WI38 (cell line): ENCODE measurements at regions not wholly inside any gene's neighbourhood (a gene's known extent, or its start where the extent isn't known, plus 50 kb on each side); places are given as distances from the start of the nearest gene placed in this dataset.

ENCODE experiments used
- H3K4me3 ChIP-seq: 2 replicates; pipeline ENCODE4 v1.5.1; 2011; ENCODE audit warnings: low read depth, mild to moderate bottlenecking, control low read depth, low read length
- TF ChIP-seq, protein P1 (sequence below): IDR thresholded peaks from 2 replicates; pipeline ENCODE4 v1.5.1; 2012; ENCODE audit warnings: low read depth, mild to moderate bottlenecking, control low read depth, low read length

- TF ChIP-seq, protein P1, sequence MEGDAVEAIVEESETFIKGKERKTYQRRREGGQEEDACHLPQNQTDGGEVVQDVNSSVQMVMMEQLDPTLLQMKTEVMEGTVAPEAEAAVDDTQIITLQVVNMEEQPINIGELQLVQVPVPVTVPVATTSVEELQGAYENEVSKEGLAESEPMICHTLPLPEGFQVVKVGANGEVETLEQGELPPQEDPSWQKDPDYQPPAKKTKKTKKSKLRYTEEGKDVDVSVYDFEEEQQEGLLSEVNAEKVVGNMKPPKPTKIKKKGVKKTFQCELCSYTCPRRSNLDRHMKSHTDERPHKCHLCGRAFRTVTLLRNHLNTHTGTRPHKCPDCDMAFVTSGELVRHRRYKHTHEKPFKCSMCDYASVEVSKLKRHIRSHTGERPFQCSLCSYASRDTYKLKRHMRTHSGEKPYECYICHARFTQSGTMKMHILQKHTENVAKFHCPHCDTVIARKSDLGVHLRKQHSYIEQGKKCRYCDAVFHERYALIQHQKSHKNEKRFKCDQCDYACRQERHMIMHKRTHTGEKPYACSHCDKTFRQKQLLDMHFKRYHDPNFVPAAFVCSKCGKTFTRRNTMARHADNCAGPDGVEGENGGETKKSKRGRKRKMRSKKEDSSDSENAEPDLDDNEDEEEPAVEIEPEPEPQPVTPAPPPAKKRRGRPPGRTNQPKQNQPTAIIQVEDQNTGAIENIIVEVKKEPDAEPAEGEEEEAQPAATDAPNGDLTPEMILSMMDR: peak; percentile 41; the same call in 1 of the 2 replicates
- H3K4me3 ChIP-seq: no peak overlapping the region
Measured at GRCh38 chr6:22828179-22829062, 259.1 kb downstream of the HDGFL1 start.

- TF ChIP-seq, protein P1: no peak
- H3K4me3 ChIP-seq: no peak overlapping the region
Measured at GRCh38 chr6:22829070-22829469, 259.7 kb downstream of the HDGFL1 start.

DNA sequence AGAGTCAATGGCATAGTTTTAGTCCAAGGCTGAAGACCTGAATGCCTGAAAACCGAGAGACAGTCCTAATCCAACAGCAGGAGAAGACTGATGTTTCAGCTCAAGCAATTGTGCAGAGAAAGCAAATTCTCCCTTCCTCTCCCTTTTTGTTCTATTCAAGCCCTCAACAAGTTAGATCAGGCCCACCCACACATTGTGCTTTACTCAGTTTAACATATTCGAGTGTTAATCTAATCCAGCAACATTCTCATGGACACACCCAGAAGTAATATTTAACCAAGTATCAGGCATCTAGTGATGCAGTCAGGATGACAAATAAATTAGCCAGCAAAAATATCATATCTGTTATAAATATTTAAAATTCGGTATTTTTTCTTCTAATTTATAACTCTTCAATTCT, 261.1 kb downstream of the HDGFL1 start:
- no peak overlapping the region for H3K4me3 ChIP-seq
- TF ChIP-seq, protein P1: no peak

DNA sequence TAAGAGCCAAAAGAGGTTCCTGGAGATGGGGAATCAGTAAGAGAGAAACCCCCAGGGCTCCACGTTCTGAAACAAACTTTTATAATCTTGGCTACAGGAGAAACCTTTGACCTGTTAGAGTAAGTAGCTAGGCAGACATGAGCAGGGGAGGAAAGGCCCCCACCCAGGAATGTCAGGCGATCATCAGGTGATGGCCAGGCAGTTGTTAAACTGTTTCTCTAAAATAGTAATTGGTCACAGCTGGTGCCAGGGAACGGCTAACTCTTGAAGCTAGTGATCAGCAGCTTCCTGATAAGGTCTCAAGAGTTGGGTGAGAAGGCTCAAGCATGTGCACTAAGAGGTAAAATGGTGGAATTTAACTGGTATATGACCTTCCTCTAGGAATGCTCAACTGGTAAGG, 263.8 kb downstream of the HDGFL1 start:
- H3K4me3 ChIP-seq: no peak overlapping the region
- TF ChIP-seq, protein P1: no peak

DNA sequence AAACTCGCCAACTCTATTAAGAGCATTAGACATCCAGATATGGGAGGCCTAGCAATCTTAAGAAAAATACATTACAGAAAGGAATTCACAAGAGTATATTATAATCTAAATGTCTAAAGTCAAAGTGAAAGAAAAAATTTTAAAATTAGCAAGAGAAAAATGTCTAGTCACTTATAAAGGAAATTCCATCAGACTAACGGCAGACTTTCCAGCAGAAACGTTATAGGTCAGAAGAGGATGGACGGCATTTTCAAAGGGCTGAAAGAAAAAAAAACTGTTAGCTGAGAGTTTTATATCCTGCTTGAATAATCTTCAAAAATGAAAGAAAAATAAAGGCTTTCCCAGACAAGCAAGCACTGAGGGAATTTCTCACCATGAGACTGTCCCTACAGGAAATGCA, 269.0 kb downstream of the HDGFL1 start:
- no peak overlapping the region for H3K4me3 ChIP-seq
- TF ChIP-seq, protein P1: no peak

DNA sequence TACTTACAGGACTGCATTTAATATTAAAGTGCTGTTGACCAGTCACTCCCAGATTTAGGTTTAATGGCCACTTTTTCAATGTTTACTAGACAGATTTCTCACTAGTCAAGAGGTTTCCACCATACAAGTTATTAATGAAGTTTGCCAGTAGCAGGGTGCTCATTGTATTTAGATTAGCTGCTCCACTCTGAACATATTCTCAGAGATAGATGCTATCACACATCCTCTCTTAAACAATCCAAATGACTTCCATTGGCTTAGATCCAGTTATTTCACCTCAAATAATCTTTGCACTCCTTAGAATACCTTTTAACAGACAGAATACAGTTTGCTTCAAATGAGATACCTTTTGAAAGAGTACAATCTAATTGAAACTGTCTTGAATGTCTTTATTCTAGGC, 276.1 kb downstream of the HDGFL1 start:
- H3K4me3 ChIP-seq: no peak overlapping the region
- TF ChIP-seq, protein P1: no peak

GRCh38 chr6:22848121-22848520, 278.8 kb downstream of the HDGFL1 start:
- H3K4me3 ChIP-seq: no peak overlapping the region
- TF ChIP-seq, protein P1: no peak
